Glomerular visceral epithelial cell (primary cell): ENCODE measurements at regions not wholly inside any gene's neighbourhood (a gene's known extent, or its start where the extent isn't known, plus 50 kb on each side); places are given as distances from the start of the nearest gene placed in this dataset.
A peak's percentile ranks its signal among the peaks of the same experiment; 100 is the strongest.

Experiments
- DNase-seq: peaks from one replicate; pipeline ENCODE4 v3.0.0-alpha.2; 2016; ENCODE audit errors: extremely low spot score

GRCh38 chr3:190252080-190252479 lies 70.2 kb downstream of the CLDN1 start:
- no peak for DNase-seq

GRCh38 chr3:190249414-190249813 lies 72.8 kb downstream of the CLDN1 start:
- no peak for DNase-seq

GRCh38 chr3:190242147-190242546 lies 80.1 kb downstream of the CLDN1 start:
- no peak for DNase-seq

DNA sequence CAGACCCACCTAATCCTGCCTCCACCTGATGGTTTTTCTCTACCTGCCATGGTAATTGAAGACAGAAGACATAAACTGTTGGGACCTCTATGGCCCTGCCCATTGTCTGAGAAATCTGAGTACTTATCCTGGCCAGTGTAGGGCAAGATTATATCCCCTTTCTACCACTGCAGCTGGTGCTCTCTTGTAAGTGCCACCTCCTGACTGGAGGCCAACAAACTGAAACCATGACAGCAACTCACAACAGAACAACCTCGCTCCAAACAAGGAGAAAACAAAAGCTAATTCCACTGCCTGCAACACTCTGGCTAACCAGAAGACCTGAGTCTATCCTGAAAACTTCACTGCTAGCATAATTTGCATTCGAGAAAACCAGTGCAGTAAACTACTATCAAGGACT lies 82.9 kb downstream of the CLDN1 start:
- no peak for DNase-seq

DNA sequence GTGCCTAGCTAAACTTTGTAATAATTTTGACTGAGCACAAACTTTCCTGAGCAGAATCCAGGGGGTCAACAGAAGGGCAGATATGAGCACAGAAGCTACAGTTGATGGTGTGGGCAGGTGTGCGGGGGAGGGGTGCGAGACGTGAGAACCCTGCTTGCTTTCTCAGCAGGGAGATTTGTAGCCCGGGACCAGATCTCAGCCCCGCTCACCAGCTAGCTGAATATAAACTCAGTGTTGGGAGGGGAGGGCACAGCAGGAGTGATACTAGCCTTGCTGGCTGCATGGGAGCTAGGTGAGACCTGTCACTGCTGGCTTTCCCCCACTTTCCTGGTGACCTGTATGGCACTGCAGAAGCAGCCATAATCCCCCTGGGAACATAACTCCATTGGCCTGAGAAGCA lies 83.4 kb downstream of the CLDN1 start:
- DNase-seq: no peak

- no peak for DNase-seq
These were observed 87.6 kb downstream of the CLDN1 start for GRCh38 chr3:190234621-190235020.

- peak; percentile 69 for DNase-seq
These were observed 92.4 kb downstream of the CLDN1 start for GRCh38 chr3:190229632-190230424.

DNA sequence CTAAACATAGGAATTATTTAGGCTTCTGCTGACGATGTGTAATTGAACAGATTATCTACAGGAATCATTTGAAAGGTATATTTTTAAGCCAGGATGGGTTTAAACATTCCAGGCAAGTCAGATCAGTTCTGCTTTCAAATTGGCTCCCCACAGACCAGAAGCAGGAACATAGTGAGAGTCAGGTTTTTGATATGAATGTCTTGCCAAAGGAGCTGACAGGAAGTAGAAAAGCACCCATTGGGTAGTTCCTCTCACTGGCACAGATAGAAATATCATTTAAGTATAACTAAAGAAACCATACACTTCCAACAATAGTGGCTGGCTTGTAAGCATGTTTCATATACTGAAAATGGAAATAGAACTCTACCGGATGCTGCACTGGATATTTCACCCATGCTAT lies 95.2 kb downstream of the CLDN1 start:
- no peak for DNase-seq

DNA sequence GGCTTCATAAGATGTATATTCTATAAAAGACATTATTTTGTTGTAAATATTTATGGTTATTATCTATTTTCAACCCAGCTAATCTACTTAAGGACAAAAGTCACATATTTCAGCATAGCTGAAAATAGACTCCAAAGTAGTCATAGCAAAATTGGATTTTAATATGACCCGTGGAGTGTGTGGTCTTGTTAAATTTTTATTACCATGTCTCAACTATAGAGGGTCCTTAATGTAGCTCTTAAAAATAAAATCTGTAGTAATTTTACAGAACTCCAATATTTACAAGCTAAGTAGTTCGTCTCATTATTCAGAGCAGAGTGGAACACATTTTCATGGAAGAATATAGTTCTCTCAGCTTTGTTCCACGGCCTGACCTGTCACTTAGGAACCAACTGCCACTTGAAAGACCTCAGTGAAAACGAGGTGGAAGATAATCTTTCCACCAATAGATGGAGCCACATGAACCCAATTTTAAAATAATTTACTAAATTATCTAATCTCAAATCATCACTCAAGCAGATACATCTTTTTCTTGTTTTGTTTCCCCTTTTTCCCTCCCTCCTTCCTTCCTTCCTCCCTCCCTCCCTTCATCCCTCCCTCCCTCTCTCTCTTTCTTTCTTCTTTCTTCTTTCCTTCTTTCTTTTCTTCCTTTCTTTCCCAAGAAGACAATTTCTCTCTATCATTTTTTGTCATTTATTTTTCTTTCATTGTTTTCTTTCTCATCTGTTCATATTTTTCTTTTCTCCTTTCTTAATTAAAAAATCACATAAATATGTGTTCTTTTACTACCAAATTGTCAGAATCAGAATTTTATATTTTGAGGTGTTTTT lies 97.2 kb downstream of the CLDN1 start:
- peak; percentile 47 for DNase-seq

DNA sequence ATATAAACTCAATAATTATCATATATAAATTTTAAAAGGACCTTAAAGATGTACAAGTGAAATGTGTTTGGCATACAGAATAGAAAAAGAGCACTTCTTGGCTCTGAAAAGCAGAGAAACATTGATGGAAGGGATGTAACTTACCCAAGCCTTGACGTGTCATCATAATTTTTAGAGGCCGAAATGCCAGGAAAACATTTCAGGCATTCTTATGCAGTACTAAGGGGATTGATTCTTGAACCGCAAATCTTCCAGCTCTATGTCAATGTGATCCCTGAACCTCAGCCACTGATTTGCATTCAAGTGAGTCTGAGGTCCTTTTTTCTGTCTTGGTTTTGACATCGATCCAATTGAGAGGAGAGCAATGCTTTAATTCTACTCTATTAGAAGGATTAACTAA lies 97.8 kb downstream of the CLDN1 start:
- no peak for DNase-seq

DNA sequence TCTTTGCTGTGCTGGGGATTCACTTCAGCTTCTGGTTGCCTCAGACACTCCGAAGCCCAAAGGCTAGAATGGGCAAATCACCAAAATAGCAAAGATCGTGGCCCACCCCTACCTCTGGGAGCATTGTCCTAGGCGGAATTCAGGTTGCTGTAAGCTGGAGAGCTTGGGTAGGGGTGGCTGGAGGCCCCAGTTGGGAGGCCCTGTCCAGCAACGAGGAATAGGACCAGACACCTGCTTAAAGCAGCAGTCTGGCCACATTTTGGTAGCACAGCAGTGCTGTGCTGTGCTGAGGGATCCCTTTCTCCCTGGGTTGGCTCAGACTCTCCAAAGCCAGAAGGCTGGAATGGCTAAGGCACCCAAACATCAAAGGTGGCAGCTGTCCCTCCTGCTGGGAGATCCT lies 99.3 kb downstream of the CLDN1 start:
- DNase-seq: no peak

GRCh38 chr3:190222360-190222759 lies 99.9 kb downstream of the CLDN1 start:
- DNase-seq: no peak

GRCh38 chr3:190220362-190220761 lies 99.7 kb upstream of the P3H2 start:
- no peak for DNase-seq

- no peak for DNase-seq
These were observed 96.4 kb upstream of the P3H2 start for GRCh38 chr3:190217081-190217480.

GRCh38 chr3:190213727-190214126 lies 93.0 kb upstream of the P3H2 start:
- DNase-seq: no peak

GRCh38 chr3:190210608-190211007 lies 89.9 kb upstream of the P3H2 start:
- no peak for DNase-seq

- no peak for DNase-seq
These were observed 88.8 kb upstream of the P3H2 start for GRCh38 chr3:190209533-190209932.

DNA sequence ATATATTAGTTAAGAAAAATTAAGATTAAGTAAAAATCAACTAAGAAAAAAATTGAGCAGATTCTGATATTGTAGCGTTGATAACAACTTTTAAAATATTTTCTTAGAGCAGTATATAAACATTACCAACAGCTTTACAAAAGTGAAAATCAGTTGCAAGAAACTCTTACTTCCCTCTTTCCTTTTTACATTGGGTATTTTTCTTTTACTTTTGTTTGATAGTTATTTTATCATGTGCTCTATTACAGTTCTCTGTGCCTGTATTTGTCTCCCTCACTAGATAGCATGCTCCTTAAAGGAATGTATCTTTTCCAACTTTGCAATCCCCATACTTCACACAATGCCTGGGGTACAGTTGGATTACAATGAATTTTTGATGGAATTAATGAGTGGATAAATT lies 87.5 kb upstream of the P3H2 start:
- no peak for DNase-seq

- peak; percentile 66 for DNase-seq
These were observed 85.0 kb upstream of the P3H2 start for GRCh38 chr3:190205739-190206138.

GRCh38 chr3:190204200-190204599 lies 83.5 kb upstream of the P3H2 start:
- no peak for DNase-seq

GRCh38 chr3:190197346-190197763 lies 76.7 kb upstream of the P3H2 start:
- peak; percentile 88 for DNase-seq

DNA sequence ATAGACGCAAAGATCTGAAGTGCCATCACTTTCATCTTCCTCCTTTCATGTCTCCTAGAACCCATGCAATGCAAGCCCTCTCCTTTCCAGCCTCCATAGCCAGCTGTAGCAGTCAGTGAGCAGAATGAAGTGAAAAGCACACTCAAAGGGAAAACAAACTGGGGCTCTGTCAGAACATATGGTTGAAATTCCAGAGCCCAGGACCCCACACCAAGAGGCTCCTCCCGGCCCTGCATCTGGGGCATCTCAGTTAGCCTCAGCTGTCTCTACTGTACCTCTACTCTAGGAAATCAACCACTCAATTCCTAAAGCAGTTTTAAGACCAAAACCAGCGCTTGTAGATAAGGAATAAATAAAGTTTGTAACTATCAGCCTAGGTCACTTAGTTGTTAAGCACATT lies 73.8 kb upstream of the P3H2 start:
- DNase-seq: no peak

- no peak for DNase-seq
These were observed 72.5 kb upstream of the P3H2 start for GRCh38 chr3:190193210-190193609.
